ENCODE measurements at regions not wholly inside any gene's neighbourhood (a gene's known extent, or its start where the extent isn't known, plus 50 kb on each side); places are given as distances from the start of the nearest gene placed in this dataset.
A peak's percentile ranks its signal among the peaks of the same experiment; 100 is the strongest.
"Not testable (repeated sequence)": the region's sequence is repeated elsewhere in the genome, so short reads cannot be mapped to it uniquely, and the experiment has no call there.

- DNase-seq (ENCODE audit: low read depth), result no peak
- TF ChIP-seq CTCF (conservative IDR thresholded peaks at IDR 0.05; ENCODE audit: control insufficient read depth, insufficient read depth, low read depth, low read length), result no peak
- no peak overlapping the region for H3K4me3 ChIP-seq (ENCODE audit: control insufficient read depth, low read depth, low read length)
Observed at GRCh38 chr5:167850911-167851310, 440.5 kb upstream of the WWC1 start.

GRCh38 chr5:167851416-167851815, 440.0 kb upstream of the WWC1 start:
- H3K4me3 ChIP-seq (ENCODE audit: control insufficient read depth, low read depth, low read length), result no peak overlapping the region
- no peak for DNase-seq (ENCODE audit: low read depth)
- TF ChIP-seq CTCF (conservative IDR thresholded peaks at IDR 0.05; ENCODE audit: control insufficient read depth, insufficient read depth, low read depth, low read length), result no peak

GRCh38 chr5:167852515-167852914, 438.9 kb upstream of the WWC1 start:
- no peak overlapping the region for H3K4me3 ChIP-seq (ENCODE audit: control insufficient read depth, low read depth, low read length)
- DNase-seq (ENCODE audit: low read depth), result no peak
- no peak for TF ChIP-seq CTCF (conservative IDR thresholded peaks at IDR 0.05; ENCODE audit: control insufficient read depth, insufficient read depth, low read depth, low read length)

GRCh38 chr5:167853421-167853820, 438.0 kb upstream of the WWC1 start:
- peak; percentile 3 for DNase-seq (ENCODE audit: low read depth)
- no peak for TF ChIP-seq CTCF (conservative IDR thresholded peaks at IDR 0.05; ENCODE audit: control insufficient read depth, insufficient read depth, low read depth, low read length)
- no peak overlapping the region for H3K4me3 ChIP-seq (ENCODE audit: control insufficient read depth, low read depth, low read length)

- H3K4me3 ChIP-seq (ENCODE audit: control insufficient read depth, low read depth, low read length), result no peak overlapping the region
- DNase-seq (ENCODE audit: low read depth), result no peak
Observed at GRCh38 chr5:167855818-167856217, 435.6 kb upstream of the WWC1 start.

GRCh38 chr5:167857321-167857720, 434.1 kb upstream of the WWC1 start:
- H3K4me3 ChIP-seq (ENCODE audit: control insufficient read depth, low read depth, low read length), result no peak overlapping the region
- TF ChIP-seq CTCF (conservative IDR thresholded peaks at IDR 0.05; ENCODE audit: control insufficient read depth, insufficient read depth, low read depth, low read length), result no peak
- no peak for DNase-seq (ENCODE audit: low read depth)

More at GRCh38 chr5:167855818-167856217, 435.6 kb upstream of the WWC1 start:
- TF ChIP-seq CTCF (conservative IDR thresholded peaks at IDR 0.05; ENCODE audit: control insufficient read depth, insufficient read depth, low read depth, low read length), result no peak

- not testable (repeated sequence) for H3K4me3 ChIP-seq (ENCODE audit: control insufficient read depth, low read depth, low read length); DNase-seq (ENCODE audit: low read depth)
Observed at GRCh38 chr5:167858186-167858855, 433.1 kb upstream of the WWC1 start.
